SU-DHL-6 (cell line): ENCODE measurements at regions not wholly inside any gene's neighbourhood (a gene's known extent, or its start where the extent isn't known, plus 50 kb on each side); places are given as distances from the start of the nearest gene placed in this dataset.

Experiments used
- EZH2phosphoT487 ChIP-seq: fragments of 200-600 bp; sonication (generic), shearing (Covaris generic); conservative IDR thresholded peaks from 2 replicates; pipeline ENCODE4 v1.6.1; 2018; ENCODE audit warnings: mild to moderate bottlenecking, antibody characterized with exemption, low read length, moderate library complexity, mixed read lengths
- TF ChIP-seq, protein P1 (sequence below): fragments of 200-600 bp; sonication (generic); IDR thresholded peaks from one replicate; pipeline ENCODE4 v1.5.1; 2017; ENCODE audit warnings: antibody characterized with exemption, mild to moderate bottlenecking, low read length, moderate library complexity; ENCODE audit not compliant: insufficient read depth, poor library complexity, severe bottlenecking

DNA sequence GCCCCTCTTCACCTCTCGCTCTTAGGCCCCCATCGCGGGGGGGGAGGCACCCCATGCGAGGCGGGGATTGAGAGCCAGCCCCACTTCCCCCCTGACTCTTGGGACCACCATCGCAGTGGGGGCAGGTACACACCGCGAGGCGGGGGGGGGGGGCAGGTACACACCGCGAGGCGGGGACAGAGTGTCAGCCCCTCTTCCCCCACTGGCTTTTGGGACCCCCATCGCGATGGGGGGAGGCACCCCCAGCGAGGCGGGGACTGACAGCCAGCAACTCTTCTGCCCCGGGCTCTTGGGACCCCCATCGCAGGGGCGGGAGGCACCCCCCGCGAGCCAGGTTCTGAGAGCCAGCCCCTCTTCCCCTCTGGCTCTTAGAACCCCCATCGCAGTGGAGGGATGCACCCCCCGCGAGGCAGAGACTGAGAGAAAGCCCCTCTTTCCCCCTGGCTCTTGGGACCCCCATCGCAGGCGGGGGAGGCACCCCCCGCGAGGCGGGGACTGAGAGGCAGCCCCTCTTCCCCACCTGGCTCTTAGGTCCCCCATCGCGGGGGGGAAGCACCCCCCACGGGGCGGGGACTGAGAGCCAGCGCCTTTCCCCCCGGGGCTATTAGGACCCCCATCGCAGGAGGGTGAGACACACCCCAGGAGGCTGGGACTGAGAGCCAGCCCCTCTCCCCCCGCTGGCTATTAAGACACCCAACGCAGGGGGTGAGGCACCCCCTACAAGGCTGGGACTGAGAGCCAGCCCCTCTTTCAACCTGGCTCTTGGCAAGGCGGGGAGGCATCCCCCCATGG lies 196.5 kb upstream of the PZP start:
- TF ChIP-seq, protein P1, sequence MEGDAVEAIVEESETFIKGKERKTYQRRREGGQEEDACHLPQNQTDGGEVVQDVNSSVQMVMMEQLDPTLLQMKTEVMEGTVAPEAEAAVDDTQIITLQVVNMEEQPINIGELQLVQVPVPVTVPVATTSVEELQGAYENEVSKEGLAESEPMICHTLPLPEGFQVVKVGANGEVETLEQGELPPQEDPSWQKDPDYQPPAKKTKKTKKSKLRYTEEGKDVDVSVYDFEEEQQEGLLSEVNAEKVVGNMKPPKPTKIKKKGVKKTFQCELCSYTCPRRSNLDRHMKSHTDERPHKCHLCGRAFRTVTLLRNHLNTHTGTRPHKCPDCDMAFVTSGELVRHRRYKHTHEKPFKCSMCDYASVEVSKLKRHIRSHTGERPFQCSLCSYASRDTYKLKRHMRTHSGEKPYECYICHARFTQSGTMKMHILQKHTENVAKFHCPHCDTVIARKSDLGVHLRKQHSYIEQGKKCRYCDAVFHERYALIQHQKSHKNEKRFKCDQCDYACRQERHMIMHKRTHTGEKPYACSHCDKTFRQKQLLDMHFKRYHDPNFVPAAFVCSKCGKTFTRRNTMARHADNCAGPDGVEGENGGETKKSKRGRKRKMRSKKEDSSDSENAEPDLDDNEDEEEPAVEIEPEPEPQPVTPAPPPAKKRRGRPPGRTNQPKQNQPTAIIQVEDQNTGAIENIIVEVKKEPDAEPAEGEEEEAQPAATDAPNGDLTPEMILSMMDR = no peak
- TF ChIP-seq EZH2phosphoT487 = no peak
